ENCODE measurements at regions not wholly inside any gene's neighbourhood (a gene's known extent, or its start where the extent isn't known, plus 50 kb on each side); places are given as distances from the start of the nearest gene placed in this dataset.
"Not testable (repeated sequence)": the region's sequence is repeated elsewhere in the genome, so short reads cannot be mapped to it uniquely, and the experiment has no call there.

DNA sequence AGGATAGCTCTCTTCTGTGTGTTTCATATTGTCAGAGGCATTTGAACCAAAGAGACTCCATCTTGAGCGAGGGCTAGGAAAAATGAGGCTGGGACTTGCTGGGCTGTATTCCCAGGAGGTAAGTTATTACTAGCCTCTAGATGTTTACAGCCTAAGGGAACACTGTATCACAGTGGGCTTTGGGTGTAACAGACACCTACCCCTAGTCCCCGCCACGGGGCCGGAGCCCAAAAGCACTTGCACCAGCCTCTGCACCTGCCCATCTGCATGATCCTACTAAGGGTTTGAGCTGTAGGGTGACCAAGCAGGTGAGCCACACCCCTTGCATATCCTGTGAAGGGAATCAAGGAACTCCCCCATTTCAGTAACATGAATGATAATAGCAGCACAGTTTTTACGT is 1972.2 kb downstream of the OLFM4 start:
- no peak overlapping the region for H3K27ac ChIP-seq
- no peaks in the 10 kb centered on the region for H3K36me3 ChIP-seq
- no peaks in the 10 kb centered on the region for H3K4me1 ChIP-seq
- H3K4me3 ChIP-seq: no peak overlapping the region
- 88% methylated on average over 5 of the region's 5 CpGs for WGBS
- H3K27me3 ChIP-seq: no peaks in the 10 kb centered on the region
- no peak for DNase-seq (ENCODE audit: low spot score in 2 of 2)
- no peaks in the 10 kb centered on the region for H3K9me3 ChIP-seq
- TF ChIP-seq POLR2AphosphoS5 (IDR thresholded peaks at IDR 0.05): no peak
- no peak for TF ChIP-seq POLR2A (IDR thresholded peaks at IDR 0.05)
- TF ChIP-seq, protein P1, sequence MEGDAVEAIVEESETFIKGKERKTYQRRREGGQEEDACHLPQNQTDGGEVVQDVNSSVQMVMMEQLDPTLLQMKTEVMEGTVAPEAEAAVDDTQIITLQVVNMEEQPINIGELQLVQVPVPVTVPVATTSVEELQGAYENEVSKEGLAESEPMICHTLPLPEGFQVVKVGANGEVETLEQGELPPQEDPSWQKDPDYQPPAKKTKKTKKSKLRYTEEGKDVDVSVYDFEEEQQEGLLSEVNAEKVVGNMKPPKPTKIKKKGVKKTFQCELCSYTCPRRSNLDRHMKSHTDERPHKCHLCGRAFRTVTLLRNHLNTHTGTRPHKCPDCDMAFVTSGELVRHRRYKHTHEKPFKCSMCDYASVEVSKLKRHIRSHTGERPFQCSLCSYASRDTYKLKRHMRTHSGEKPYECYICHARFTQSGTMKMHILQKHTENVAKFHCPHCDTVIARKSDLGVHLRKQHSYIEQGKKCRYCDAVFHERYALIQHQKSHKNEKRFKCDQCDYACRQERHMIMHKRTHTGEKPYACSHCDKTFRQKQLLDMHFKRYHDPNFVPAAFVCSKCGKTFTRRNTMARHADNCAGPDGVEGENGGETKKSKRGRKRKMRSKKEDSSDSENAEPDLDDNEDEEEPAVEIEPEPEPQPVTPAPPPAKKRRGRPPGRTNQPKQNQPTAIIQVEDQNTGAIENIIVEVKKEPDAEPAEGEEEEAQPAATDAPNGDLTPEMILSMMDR (IDR thresholded peaks at IDR 0.05): no peak
- no peak for TF ChIP-seq EP300 (IDR thresholded peaks at IDR 0.05)

DNA sequence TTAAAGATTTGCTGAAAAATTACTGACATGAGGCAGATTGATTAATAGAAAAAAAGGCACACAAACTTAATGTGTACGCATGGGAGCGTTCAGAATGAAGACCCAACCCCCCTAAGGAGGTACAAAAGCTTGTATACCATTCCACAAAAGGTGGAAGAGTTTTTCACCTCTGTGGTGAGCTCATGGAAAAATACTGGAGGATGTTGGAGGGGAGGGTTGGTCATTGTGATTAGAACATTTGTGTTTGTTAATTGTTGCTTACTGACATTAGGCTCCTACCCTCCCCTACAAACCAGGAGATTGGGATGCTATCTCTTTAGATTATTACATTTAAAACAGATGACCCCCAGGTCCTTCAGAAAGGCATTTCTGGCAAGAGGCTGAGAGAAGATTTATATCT is 1973.3 kb downstream of the OLFM4 start:
- Histone ChIP-seq H3K9me3 (no peaks in the 10 kb centered on the region), H3K36me3 (no peaks in the 10 kb centered on the region), H3K4me3 (no peak overlapping the region), H3K27me3 (no peaks in the 10 kb centered on the region), H3K27ac (no peak overlapping the region), H3K4me1 (no peaks in the 10 kb centered on the region)
- no peak for TF ChIP-seq POLR2AphosphoS5 (IDR thresholded peaks at IDR 0.05)
- TF ChIP-seq, protein P1 (IDR thresholded peaks at IDR 0.05): no peak
- no peak for TF ChIP-seq EP300 (IDR thresholded peaks at IDR 0.05)
- TF ChIP-seq POLR2A (IDR thresholded peaks at IDR 0.05): no peak
- DNase-seq (ENCODE audit: low spot score in 2 of 2): no peak
- 80% methylated on average over 2 of the region's 2 CpGs for WGBS

- no peaks in the 10 kb centered on the region for H3K9me3 ChIP-seq
- no peaks in the 10 kb centered on the region for H3K36me3 ChIP-seq
- H3K27ac ChIP-seq: no peak overlapping the region
- WGBS: 48% methylated on average over 2 of the region's 2 CpGs
- H3K4me3 ChIP-seq: no peak overlapping the region
- no peak for DNase-seq (ENCODE audit: low spot score in 2 of 2)
- H3K27me3 ChIP-seq: no peaks in the 10 kb centered on the region
- no peaks in the 10 kb centered on the region for H3K4me1 ChIP-seq
- TF ChIP-seq, protein P1 (IDR thresholded peaks at IDR 0.05): no peak
- no peak for TF ChIP-seq POLR2AphosphoS5 (IDR thresholded peaks at IDR 0.05)
- TF ChIP-seq EP300 (IDR thresholded peaks at IDR 0.05): no peak
- TF ChIP-seq POLR2A (IDR thresholded peaks at IDR 0.05): no peak
These were observed 1979.1 kb downstream of the OLFM4 start for GRCh38 chr13:55007681-55008080.

- TF ChIP-seq, protein P1 (IDR thresholded peaks at IDR 0.05): no peak
- TF ChIP-seq POLR2A (IDR thresholded peaks at IDR 0.05): no peak
- no peak overlapping the region for H3K27ac ChIP-seq
- H3K4me1 ChIP-seq: no peaks in the 10 kb centered on the region
- no peaks in the 10 kb centered on the region for H3K9me3 ChIP-seq
- WGBS: 38% methylated on average over 4 of the region's 4 CpGs
- DNase-seq (ENCODE audit: low spot score in 2 of 2): no peak
- no peak overlapping the region for H3K4me3 ChIP-seq
- H3K36me3 ChIP-seq: no peaks in the 10 kb centered on the region
- H3K27me3 ChIP-seq: no peaks in the 10 kb centered on the region
These were observed 1984.4 kb downstream of the OLFM4 start for GRCh38 chr13:55013051-55013450.

DNA sequence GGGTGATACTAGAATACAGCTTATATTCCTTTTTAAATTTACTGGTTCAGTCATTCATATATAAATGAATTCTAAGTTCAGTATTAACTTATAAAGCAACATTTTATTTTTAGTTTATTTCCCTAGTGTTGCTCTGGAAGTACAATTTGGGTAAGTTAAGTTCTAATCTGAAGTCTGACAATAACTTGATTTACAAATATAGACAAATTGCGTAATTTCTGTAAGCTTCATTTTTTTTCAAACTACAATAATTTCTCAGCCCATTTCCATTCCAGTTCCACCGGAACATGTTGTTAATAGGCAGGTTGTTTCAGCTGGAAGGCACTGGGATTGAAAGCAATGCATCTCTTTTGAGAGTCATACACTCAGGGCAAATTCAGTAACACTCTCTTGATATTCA is 2000.7 kb downstream of the OLFM4 start:
- H3K9me3 ChIP-seq: peaks cover 7% of the 10 kb centered on the region
- H3K27ac ChIP-seq: no peak overlapping the region
- H3K4me3 ChIP-seq: no peak overlapping the region
- no peaks in the 10 kb centered on the region for H3K36me3 ChIP-seq
- 82% methylated on average over 2 of the region's 2 CpGs for WGBS
- TF ChIP-seq POLR2A (IDR thresholded peaks at IDR 0.05): no peak
- no peaks in the 10 kb centered on the region for H3K27me3 ChIP-seq
- H3K4me1 ChIP-seq: no peaks in the 10 kb centered on the region
- DNase-seq (ENCODE audit: low spot score in 2 of 2): no peak

DNA sequence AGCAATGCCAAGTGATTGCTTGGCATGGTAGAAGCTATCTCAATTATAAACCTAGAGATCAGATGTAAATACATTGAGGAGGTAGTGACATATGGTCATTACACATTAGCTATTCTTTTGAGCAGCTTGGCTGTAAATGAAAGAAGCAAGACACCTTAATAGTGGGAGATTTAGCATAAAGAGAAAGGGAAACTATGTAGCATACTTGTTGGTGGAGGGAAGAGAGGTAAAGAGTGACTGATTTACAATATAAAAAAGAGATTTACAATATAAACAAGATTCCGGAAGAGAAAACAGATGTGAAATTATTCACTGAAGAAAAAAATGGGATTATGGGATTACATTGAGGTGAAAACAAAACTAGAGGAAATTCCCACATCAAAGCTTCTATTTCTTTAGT is 2009.6 kb downstream of the OLFM4 start:
- TF ChIP-seq POLR2AphosphoS5 (IDR thresholded peaks at IDR 0.05) (no peak), EP300 (IDR thresholded peaks at IDR 0.05) (no peak), POLR2A (IDR thresholded peaks at IDR 0.05) (no peak)
- TF ChIP-seq, protein P1 (IDR thresholded peaks at IDR 0.05): no peak
- Histone ChIP-seq H3K4me3 (no peak overlapping the region), H3K36me3 (no peaks in the 10 kb centered on the region), H3K9me3 (no peaks in the 10 kb centered on the region), H3K27me3 (no peaks in the 10 kb centered on the region), H3K4me1 (no peaks in the 10 kb centered on the region), H3K27ac (no peak overlapping the region)
- WGBS: 45% methylated on average over 1 of the region's 1 CpG
- no peak for DNase-seq (ENCODE audit: low spot score in 2 of 2)

GRCh38 chr13:55053891-55054550 is 2025.4 kb downstream of the OLFM4 start:
- H3K9me3 ChIP-seq; DNase-seq (ENCODE audit: low spot score in 2 of 2): not testable (repeated sequence)

GRCh38 chr13:55055666-55056065 is 2027.1 kb downstream of the OLFM4 start:
- not testable (repeated sequence) for H3K36me3 ChIP-seq; DNase-seq (ENCODE audit: low spot score in 2 of 2); H3K27ac ChIP-seq; H3K4me3 ChIP-seq; H3K27me3 ChIP-seq; H3K9me3 ChIP-seq; H3K4me1 ChIP-seq
- WGBS: 90% methylated on average over 3 of the region's 3 CpGs

More at GRCh38 chr13:55053891-55054550, 2025.4 kb downstream of the OLFM4 start:
- H3K4me1 ChIP-seq, H3K36me3 ChIP-seq, H3K4me3 ChIP-seq, H3K27ac ChIP-seq, H3K27me3 ChIP-seq: not testable (repeated sequence)
- WGBS: 97% methylated on average over 24 of the region's 24 CpGs

Data from suprapubic skin (tissue), 4 donors.